ENCODE measurements at regions not wholly inside any gene's neighbourhood (a gene's known extent, or its start where the extent isn't known, plus 50 kb on each side); places are given as distances from the start of the nearest gene placed in this dataset.
"Not testable (repeated sequence)": the region's sequence is repeated elsewhere in the genome, so short reads cannot be mapped to it uniquely, and the experiment has no call there.

DNA sequence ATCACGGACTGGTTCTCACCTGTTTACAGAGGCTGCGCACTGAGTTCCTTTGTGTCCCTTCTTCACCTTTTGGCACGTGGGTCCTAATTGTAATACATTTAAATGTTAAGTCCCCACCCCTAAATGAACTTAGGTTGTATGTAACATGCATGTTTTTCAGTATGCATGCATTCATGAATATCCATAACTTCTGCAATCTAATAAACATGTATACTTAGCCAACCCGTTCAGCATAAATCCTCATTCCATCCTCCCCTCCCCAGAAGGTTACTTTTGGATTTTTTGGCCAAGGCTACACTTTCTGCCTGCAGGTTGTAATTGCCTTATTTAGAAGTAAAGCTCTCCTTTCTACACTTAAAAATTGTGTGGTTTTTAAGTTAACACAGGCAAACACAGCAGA is 314.7 kb downstream of the SUCLG1 start:
- DNase-seq (no peak), ATAC-seq (ENCODE audit: low read depth in 2 of 2) (no peak)
- Mint-ChIP-seq H3K27ac (no peak overlapping the region), H3K36me3 (no peaks in the 10 kb centered on the region), H3K9me3 (no peaks in the 10 kb centered on the region), H3K27me3 (no peaks in the 10 kb centered on the region), H3K4me1 (no peaks in the 10 kb centered on the region), H3K4me3 (no peak overlapping the region)

DNA sequence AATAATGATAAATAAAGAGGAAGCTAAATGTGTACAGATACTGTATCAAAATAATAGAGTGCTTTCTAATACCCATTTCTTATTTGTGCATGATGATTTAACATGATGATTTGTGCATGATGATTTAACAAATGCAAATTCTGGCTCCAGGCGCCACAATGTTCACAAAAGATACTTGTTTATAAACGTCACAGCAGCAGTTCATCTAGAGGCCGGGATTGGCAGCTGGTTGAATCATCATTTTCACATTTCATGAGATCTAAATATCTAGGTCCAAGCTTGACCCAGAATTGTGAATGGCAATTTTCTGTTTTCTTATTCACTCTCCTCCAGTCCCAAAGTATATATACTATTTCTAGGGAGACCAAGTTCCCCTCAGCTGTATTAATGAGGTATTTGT is 322.0 kb downstream of the SUCLG1 start:
- Mint-ChIP-seq H3K27ac (no peak overlapping the region), H3K36me3 (no peaks in the 10 kb centered on the region), H3K4me3 (no peak overlapping the region), H3K27me3 (no peaks in the 10 kb centered on the region), H3K4me1 (no peaks in the 10 kb centered on the region), H3K9me3 (no peaks in the 10 kb centered on the region)
- ATAC-seq (ENCODE audit: low read depth in 2 of 2) (no peak), DNase-seq (no peak)

DNA sequence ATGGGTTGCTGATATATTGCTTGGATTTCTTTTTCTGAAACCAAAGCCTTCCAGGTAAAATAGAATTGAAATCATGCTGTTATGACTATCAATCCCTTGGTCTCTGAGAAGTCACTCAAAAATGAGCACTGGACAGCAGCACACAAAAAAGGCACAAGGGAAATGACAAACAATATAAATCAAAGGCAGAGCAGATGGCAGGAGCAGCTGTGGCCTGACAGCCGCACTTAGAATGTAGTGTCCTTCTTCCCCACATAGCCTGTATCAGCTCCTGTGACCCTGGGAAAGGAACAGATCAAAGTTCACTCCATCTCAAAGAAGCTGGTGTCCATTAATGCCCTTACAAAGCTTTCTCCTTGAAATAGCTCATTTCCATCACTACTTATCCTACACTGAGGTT is 326.7 kb downstream of the SUCLG1 start:
- Mint-ChIP-seq H3K4me3 (no peak overlapping the region), H3K27me3 (no peaks in the 10 kb centered on the region), H3K9me3 (peaks cover 0 to 18% (median 0%) of the 10 kb centered on the region in 7 donors), H3K36me3 (no peaks in the 10 kb centered on the region), H3K27ac (no peak overlapping the region), H3K4me1 (no peaks in the 10 kb centered on the region)
- no peak for ATAC-seq (ENCODE audit: low read depth in 2 of 2)
- no peak for DNase-seq

DNA sequence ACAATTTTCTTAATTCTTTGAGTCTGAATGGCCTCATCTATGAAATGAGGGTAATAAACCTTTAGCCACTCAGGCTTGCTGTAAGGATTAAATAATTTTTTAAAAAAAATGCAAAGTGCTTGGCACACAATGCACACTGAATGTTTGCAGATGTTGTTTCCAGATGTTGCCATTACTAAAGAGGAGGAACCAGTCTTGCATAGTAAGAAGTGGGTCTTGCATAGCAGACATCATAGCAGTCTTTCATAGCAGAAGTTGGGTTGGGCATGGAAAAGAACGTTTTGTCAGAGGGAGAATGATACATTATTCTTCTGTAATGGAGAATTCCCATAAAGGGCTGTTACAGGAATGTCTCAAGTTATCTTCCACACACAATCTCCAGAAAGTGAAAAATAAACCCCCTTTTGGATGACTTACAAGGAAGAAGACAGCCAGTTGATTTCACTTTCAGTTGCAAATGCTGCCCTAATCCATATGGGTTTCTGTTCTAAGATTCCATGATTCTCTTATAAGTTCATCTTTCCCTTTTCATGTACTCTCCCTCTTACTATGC is 327.7 kb downstream of the SUCLG1 start:
- DNase-seq: no peak
- H3K27ac Mint-ChIP-seq: no peak overlapping the region
- H3K36me3 Mint-ChIP-seq: no peaks in the 10 kb centered on the region
- H3K4me3 Mint-ChIP-seq: no peak overlapping the region
- ATAC-seq (ENCODE audit: low read depth in 2 of 2): no peak
- no peaks in the 10 kb centered on the region for H3K4me1 Mint-ChIP-seq
- H3K9me3 Mint-ChIP-seq: peaks cover 0 to 21% (median 2%) of the 10 kb centered on the region in 7 donors
- H3K27me3 Mint-ChIP-seq: no peaks in the 10 kb centered on the region

DNA sequence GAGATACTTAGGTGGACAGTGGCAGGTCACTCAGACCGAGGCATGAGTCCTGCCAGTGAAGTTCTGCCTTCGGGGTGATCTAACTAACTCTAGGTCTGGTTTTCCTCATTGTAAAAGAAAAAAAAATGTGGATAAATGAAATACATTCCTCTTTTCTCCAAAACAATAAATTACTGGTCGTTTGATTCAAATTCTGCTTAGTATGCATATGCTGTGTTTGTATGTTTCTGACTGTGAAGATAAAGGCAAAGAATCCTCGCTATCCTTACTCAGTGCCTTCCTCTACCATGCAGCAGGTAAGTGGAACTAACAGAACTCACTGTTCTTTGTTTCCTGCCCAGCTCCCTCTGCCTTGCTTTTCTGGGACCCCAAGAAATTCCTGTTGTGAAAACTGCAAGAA is 330.1 kb downstream of the SUCLG1 start:
- H3K4me1 Mint-ChIP-seq: no peaks in the 10 kb centered on the region
- H3K36me3 Mint-ChIP-seq: no peaks in the 10 kb centered on the region
- no peak overlapping the region for H3K27ac Mint-ChIP-seq

DNA sequence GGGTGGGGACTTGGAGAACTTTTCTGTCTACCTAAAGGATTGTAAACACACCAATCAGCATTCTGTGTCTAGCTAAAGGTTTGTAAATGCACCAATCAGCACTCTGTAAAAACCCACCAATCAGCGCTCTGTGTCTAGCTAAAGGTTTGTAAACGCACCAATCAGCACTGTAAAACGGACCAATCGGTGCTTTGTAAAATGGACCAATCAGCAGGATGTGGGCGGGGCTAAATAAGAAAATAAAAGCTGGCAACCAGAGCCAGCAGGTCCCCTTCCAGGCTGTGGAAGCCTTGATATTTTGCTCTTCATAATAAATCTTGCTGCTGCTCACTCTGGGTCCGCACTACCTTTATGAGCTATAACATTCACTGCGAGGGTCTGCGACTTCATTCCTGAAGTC is 331.3 kb downstream of the SUCLG1 start:
- H3K27me3 Mint-ChIP-seq; H3K4me3 Mint-ChIP-seq; H3K4me1 Mint-ChIP-seq; DNase-seq; ATAC-seq (ENCODE audit: low read depth in 2 of 2); H3K27ac Mint-ChIP-seq; H3K36me3 Mint-ChIP-seq: not testable (repeated sequence)
- H3K9me3 Mint-ChIP-seq: peaks cover 0 to 21% (median 2%) of the 10 kb centered on the region in 7 donors

More for the DNA sequence above, 330.1 kb downstream of the SUCLG1 start:
- Mint-ChIP-seq H3K9me3 (peaks cover 0 to 21% (median 2%) of the 10 kb centered on the region in 7 donors), H3K27me3 (no peaks in the 10 kb centered on the region), H3K4me3 (no peak overlapping the region)
- ATAC-seq (ENCODE audit: low read depth in 2 of 2) (no peak), DNase-seq (no peak)

DNA sequence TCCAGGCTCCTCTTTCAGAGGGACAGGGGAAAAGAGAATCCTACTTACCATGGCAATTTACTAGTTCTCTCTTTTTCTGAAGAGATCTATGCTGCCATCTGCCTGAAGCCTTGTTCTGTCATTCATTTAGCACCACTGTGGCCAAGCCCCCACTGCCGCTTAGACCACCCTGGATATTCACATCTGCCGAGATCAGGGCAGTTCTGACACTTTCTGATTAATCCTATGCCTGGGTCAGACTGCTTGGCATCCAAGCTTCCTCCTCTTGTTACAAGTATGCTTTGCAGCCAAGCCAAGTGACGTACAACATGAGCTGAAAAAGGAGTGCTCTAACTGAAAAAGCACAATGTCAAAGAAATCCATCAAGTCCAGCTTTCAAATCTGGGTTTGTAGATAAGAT is 332.6 kb downstream of the SUCLG1 start:
- H3K36me3 Mint-ChIP-seq: no peaks in the 10 kb centered on the region
- peaks cover 0 to 21% (median 2%) of the 10 kb centered on the region in 7 donors for H3K9me3 Mint-ChIP-seq
- H3K4me3 Mint-ChIP-seq: no peak overlapping the region
- no peak for ATAC-seq (ENCODE audit: low read depth in 2 of 2)
- H3K4me1 Mint-ChIP-seq: no peaks in the 10 kb centered on the region
- H3K27ac Mint-ChIP-seq: no peak overlapping the region
- H3K27me3 Mint-ChIP-seq: no peaks in the 10 kb centered on the region
- no peak for DNase-seq

DNA sequence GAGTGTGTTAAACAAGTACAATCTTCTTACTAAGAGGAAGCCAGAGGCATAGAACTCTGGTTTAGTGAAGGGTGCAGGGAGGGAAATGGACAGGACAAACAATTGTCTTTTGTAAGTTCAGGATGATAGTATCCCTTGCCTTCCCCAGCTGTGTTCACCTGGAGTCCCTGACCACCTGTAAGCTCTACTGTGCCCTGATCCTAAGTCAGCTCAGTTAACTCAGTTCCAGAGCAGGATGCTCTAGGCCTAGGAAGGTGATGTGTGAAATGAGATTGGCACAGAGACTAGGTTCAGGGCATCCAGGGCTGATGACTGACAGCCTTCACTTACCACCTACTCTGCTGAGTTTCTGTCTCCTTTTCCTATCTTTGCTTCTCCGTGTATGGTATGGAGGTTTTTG is 333.0 kb downstream of the SUCLG1 start:
- H3K27me3 Mint-ChIP-seq: no peaks in the 10 kb centered on the region
- DNase-seq (no peak), ATAC-seq (ENCODE audit: low read depth in 2 of 2) (no peak)

DNA sequence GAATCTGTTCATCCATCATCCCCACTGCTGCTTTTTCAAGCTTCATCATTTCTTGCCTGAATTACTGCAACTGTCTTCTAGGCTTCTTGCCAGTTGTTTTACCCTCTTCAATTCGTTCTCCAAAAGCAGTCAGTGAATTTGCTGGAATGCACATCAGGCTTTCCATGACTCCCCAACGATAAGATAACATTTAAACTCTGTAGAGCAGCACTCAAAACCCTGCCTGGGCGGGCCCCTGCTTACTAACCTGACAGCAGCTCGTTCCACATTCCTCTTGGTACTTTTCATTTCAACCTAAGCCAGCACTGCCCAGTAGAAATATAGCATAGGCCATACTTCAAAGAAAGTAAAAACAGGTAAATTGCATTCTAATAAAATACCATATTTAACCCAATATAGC is 342.9 kb downstream of the SUCLG1 start:
- no peak for DNase-seq

More for the DNA sequence above, 333.0 kb downstream of the SUCLG1 start:
- Mint-ChIP-seq H3K4me1 (no peaks in the 10 kb centered on the region), H3K36me3 (no peaks in the 10 kb centered on the region), H3K9me3 (peaks cover 0 to 21% (median 2%) of the 10 kb centered on the region in 7 donors), H3K4me3 (no peak overlapping the region), H3K27ac (no peak overlapping the region)

DNA sequence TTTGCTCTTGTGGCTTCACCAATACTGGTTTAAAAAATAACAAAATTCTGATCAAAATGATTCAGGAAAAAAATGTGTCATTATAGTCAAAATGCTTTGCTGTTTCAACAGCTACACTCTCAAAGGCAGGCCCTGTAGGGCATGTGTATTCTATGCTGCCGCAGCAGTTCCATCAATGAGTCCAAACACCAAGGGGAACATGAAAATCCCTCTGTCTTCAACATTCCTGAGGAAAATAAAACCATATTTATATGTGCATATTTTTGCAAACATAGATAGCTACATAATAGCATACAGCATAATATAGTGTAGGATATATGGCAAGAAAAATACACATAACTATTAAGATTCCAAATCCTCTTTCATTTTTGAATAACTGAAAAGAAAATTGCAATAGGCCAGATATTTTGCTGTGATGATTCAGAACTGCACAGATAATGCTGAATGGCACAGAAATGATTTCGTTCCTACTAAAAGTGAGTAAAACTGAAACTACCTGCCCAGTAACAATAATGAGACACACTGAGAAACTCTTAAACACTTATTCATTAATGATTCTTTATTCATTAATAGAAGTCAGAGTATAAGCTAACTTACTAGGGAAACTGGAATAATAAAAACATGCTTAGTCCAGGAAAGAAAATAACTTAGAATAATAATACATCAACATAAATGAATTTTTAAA is 343.8 kb downstream of the SUCLG1 start:
- H3K27me3 Mint-ChIP-seq: no peaks in the 10 kb centered on the region
- no peaks in the 10 kb centered on the region for H3K36me3 Mint-ChIP-seq
- H3K4me1 Mint-ChIP-seq: no peaks in the 10 kb centered on the region
- no peak overlapping the region for H3K4me3 Mint-ChIP-seq
- DNase-seq (no peak), ATAC-seq (ENCODE audit: low read depth in 2 of 2) (no peak)
- no peak overlapping the region for H3K27ac Mint-ChIP-seq
- H3K9me3 Mint-ChIP-seq: peaks cover 5 to 19% (median 10%) of the 10 kb centered on the region in 7 donors

More for the DNA sequence above, 342.9 kb downstream of the SUCLG1 start:
- ATAC-seq (ENCODE audit: low read depth in 2 of 2): no peak
- Mint-ChIP-seq H3K27me3 (no peaks in the 10 kb centered on the region), H3K4me1 (no peaks in the 10 kb centered on the region), H3K27ac (no peak overlapping the region), H3K4me3 (no peak overlapping the region), H3K36me3 (no peaks in the 10 kb centered on the region), H3K9me3 (peaks cover 5 to 19% (median 10%) of the 10 kb centered on the region in 7 donors)

DNA sequence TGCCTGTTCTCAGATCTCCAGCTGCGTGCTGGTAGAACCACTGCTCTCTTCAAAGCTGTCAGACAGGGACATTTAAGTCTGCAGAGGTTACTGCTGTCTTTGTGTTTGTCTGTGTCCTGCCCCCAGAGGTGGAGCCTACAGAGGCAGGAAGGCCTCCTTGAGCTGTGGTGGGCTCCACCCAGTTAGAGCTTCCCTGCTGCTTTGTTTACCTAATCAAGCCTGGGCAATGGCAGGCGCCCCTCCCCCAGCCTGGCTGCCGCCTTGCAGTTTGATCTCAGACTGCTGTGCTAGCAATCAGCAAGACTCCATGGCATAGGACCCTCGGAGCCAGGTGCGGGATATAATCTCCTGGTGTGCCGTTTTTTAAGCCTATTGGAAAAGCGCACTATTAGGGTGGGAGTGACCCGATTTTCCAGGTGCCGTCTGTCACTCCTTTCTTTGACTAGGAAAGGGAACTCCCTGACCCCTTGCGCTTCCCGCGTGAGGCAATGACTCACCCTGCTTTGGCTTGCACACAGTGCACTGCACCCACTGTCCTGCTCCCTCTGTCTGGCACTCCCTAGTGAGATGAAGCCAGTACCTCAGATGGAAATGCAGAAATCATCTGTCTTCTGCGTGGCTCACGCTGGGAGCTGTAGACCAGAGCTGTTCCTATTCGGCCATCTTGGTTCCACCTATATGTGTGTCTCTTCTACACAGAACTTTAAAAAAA is 355.1 kb downstream of the SUCLG1 start:
- DNase-seq; H3K4me3 Mint-ChIP-seq; H3K27ac Mint-ChIP-seq; H3K36me3 Mint-ChIP-seq; H3K27me3 Mint-ChIP-seq; ATAC-seq (ENCODE audit: low read depth in 2 of 2); H3K4me1 Mint-ChIP-seq: not testable (repeated sequence)
- H3K9me3 Mint-ChIP-seq: peaks cover 8 to 26% (median 12%) of the 10 kb centered on the region in 7 donors

DNA sequence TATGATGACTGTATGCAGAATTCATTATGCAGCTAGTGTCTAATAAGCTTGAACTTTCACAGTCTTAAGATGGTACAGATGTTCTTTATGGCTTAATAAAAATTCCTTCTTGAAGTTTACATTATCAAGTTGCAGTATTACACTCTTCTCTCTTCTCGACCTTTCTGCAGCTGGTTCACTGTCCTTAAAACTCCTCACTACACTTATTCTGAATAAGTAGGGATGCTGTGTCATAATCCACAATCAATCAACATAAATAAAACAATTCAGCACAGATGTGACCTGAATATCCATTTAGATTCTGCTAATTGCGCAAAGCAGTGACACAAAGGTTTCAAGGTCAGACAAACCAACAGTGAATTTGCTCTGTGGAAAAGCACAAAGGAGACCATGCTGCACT is 356.8 kb downstream of the SUCLG1 start:
- ATAC-seq (ENCODE audit: low read depth in 2 of 2) (no peak), DNase-seq (no peak)
- H3K27me3 Mint-ChIP-seq: no peaks in the 10 kb centered on the region
- H3K27ac Mint-ChIP-seq: no peak overlapping the region
- H3K36me3 Mint-ChIP-seq: peaks cover 0 to 6% of the 10 kb centered on the region in 2 donors
- H3K4me3 Mint-ChIP-seq: no peak overlapping the region
- peaks cover 8 to 31% (median 13%) of the 10 kb centered on the region in 7 donors for H3K9me3 Mint-ChIP-seq
- H3K4me1 Mint-ChIP-seq: no peaks in the 10 kb centered on the region

DNA sequence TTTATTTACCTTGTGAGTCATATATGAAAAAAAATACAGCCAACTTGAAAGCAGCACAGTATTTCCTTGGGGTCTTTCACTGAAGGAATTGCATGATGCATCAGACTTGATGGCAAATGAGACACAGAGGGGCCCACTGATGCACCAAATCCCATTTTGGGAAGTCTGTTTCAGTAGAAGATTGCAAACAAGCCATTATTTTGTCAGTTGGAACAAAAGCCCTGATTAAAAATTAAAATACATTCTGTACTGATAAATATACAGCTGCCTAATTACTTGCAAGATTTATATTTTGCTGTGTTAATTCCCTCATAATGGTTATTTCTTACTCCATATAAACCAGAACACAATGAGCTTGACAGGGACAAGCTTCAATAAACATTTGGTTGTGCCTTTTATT is 370.4 kb downstream of the SUCLG1 start:
- H3K4me1 Mint-ChIP-seq: no peaks in the 10 kb centered on the region
- H3K9me3 Mint-ChIP-seq: peaks cover 0 to 22% (median 7%) of the 10 kb centered on the region in 7 donors
- ATAC-seq (ENCODE audit: low read depth in 2 of 2) (no peak), DNase-seq (no peak)
- H3K36me3 Mint-ChIP-seq: no peaks in the 10 kb centered on the region
- H3K4me3 Mint-ChIP-seq: no peak overlapping the region
- H3K27ac Mint-ChIP-seq: no peak overlapping the region
- H3K27me3 Mint-ChIP-seq: peaks cover 0 to 8% (median 5%) of the 10 kb centered on the region in 3 donors

DNA sequence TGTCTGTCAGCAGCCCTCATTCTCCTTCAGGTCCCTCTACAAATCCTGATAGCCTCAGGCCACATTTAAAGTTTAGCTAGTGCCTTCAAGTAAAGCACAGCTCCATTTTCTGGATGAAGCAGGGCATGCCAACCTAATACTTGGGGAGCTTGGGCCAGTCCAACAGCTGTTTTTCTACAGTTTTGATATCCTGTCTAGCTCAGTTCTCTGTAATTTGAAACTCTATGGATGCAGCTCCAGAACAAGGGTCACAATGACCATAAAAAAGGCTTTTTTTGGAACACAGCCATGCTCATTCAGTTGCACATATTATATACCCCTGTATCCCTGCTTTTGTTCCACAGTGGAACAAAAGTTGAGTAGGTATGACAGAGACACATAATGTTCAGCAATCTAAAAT is 373.5 kb downstream of the SUCLG1 start:
- no peak for ATAC-seq (ENCODE audit: low read depth in 2 of 2)
- H3K4me3 Mint-ChIP-seq: no peak overlapping the region

More for the DNA sequence above, 373.5 kb downstream of the SUCLG1 start:
- Mint-ChIP-seq H3K27me3 (peaks cover 0 to 8% (median 5%) of the 10 kb centered on the region in 3 donors), H3K4me1 (no peaks in the 10 kb centered on the region), H3K27ac (no peak overlapping the region), H3K9me3 (no peaks in the 10 kb centered on the region), H3K36me3 (no peaks in the 10 kb centered on the region)
- no peak for DNase-seq

Measured in naive B cell (primary cell).